ENCODE measurements at regions not wholly inside any gene's neighbourhood (a gene's known extent, or its start where the extent isn't known, plus 50 kb on each side); places are given as distances from the start of the nearest gene placed in this dataset.

DNA sequence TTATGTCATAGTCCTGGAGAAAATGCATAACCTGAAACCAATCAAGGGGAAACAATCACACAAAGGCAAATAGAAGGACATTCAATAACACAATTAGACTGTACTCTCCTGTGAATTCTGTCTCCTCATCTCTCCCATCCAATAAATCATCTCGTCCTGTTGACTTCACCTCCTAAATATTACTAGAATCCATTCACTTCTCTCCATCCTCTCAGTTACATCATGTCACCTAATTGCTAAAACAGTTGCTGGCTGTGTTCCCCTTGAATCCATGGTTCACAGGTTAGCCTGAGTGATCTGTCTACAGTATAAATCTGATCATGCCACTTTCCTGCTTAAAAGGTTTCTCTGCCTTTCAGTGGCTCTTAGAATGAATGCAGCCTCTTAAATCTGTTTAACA lies 220.2 kb downstream of the TGFB2 start:
- no peak overlapping the region for H3K27ac Mint-ChIP-seq (ENCODE audit: unreplicated experiment)
- no peaks in the 10 kb centered on the region for H3K27me3 Mint-ChIP-seq (ENCODE audit: low read depth)
- no peaks in the 10 kb centered on the region for H3K36me3 Mint-ChIP-seq (ENCODE audit: low read depth)
- H3K9me3 Mint-ChIP-seq (ENCODE audit: low read depth) = no peaks in the 10 kb centered on the region
- no peak overlapping the region for H3K4me3 Mint-ChIP-seq (ENCODE audit: unreplicated experiment)
- H3K4me1 Mint-ChIP-seq (ENCODE audit: low read depth) = peaks cover 5% of the 10 kb centered on the region
- TF ChIP-seq CTCF (IDR thresholded peaks at IDR 0.05) = no peak
- DNase-seq (ENCODE audit: low spot score) = no peak

DNA sequence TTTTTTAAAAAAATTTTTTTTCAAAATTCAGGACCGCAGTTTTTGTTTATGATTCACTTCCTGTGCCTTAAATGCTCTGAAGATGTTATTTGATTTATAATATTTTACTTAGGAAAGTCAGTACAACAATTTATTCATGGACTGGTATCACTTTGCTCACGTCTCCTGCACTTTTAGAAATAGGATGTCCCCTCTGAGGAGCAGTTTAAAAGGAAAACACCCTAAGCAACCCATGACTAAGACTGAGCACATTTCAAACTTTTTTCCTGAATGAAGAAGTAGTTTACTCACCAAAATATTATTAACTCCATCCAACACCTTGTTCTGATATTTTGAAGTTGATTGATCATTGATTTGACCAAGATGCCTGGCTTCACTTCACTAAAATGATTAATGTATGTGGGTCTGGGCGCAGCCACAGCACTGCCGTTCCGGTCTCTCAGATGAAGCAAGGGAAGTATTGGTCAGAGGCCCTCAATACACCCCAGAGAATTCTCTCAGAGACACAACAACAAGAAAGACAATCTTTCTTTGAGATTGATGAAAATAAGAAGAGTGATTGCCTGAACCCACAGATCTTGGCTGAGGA lies 223.9 kb downstream of the TGFB2 start:
- H3K27ac Mint-ChIP-seq (ENCODE audit: unreplicated experiment) = no peak overlapping the region

GRCh38 chr1:218570456-218570855 lies 225.3 kb downstream of the TGFB2 start:
- H3K27me3 Mint-ChIP-seq (ENCODE audit: low read depth) = no peaks in the 10 kb centered on the region
- no peak for DNase-seq (ENCODE audit: low spot score)
- no peak for TF ChIP-seq CTCF (IDR thresholded peaks at IDR 0.05)
- no peak overlapping the region for H3K4me3 Mint-ChIP-seq (ENCODE audit: unreplicated experiment)
- H3K9me3 Mint-ChIP-seq (ENCODE audit: low read depth) = peaks cover 5% of the 10 kb centered on the region
- H3K36me3 Mint-ChIP-seq (ENCODE audit: low read depth) = no peaks in the 10 kb centered on the region
- H3K27ac Mint-ChIP-seq (ENCODE audit: unreplicated experiment) = no peak overlapping the region
- peaks cover 11% of the 10 kb centered on the region for H3K4me1 Mint-ChIP-seq (ENCODE audit: low read depth)

More for the DNA sequence above, 223.9 kb downstream of the TGFB2 start:
- Mint-ChIP-seq H3K36me3 (ENCODE audit: low read depth) (no peaks in the 10 kb centered on the region), H3K4me1 (ENCODE audit: low read depth) (peaks cover 11% of the 10 kb centered on the region), H3K27me3 (ENCODE audit: low read depth) (no peaks in the 10 kb centered on the region), H3K4me3 (ENCODE audit: unreplicated experiment) (no peak overlapping the region), H3K9me3 (ENCODE audit: low read depth) (no peaks in the 10 kb centered on the region)
- DNase-seq (ENCODE audit: low spot score) = no peak
- no peak for TF ChIP-seq CTCF (IDR thresholded peaks at IDR 0.05)

- no peak for TF ChIP-seq CTCF (IDR thresholded peaks at IDR 0.05)
- H3K27me3 Mint-ChIP-seq (ENCODE audit: low read depth) = no peaks in the 10 kb centered on the region
These were observed 226.4 kb downstream of the TGFB2 start for GRCh38 chr1:218571491-218571890.

GRCh38 chr1:218572050-218572449 lies 226.9 kb downstream of the TGFB2 start:
- H3K36me3 Mint-ChIP-seq (ENCODE audit: low read depth) = no peaks in the 10 kb centered on the region
- no peak overlapping the region for H3K4me3 Mint-ChIP-seq (ENCODE audit: unreplicated experiment)
- DNase-seq (ENCODE audit: low spot score) = no peak
- no peak overlapping the region for H3K27ac Mint-ChIP-seq (ENCODE audit: unreplicated experiment)
- peaks cover 5% of the 10 kb centered on the region for H3K9me3 Mint-ChIP-seq (ENCODE audit: low read depth)
- peaks cover 11% of the 10 kb centered on the region for H3K4me1 Mint-ChIP-seq (ENCODE audit: low read depth)
- no peaks in the 10 kb centered on the region for H3K27me3 Mint-ChIP-seq (ENCODE audit: low read depth)
- no peak for TF ChIP-seq CTCF (IDR thresholded peaks at IDR 0.05)

More at GRCh38 chr1:218571491-218571890, 226.4 kb downstream of the TGFB2 start:
- Mint-ChIP-seq H3K36me3 (ENCODE audit: low read depth) (no peaks in the 10 kb centered on the region), H3K27ac (ENCODE audit: unreplicated experiment) (no peak overlapping the region), H3K4me3 (ENCODE audit: unreplicated experiment) (no peak overlapping the region), H3K4me1 (ENCODE audit: low read depth) (peaks cover 11% of the 10 kb centered on the region), H3K9me3 (ENCODE audit: low read depth) (peaks cover 5% of the 10 kb centered on the region)
- no peak for DNase-seq (ENCODE audit: low spot score)

Measured in chondrocyte (in vitro differentiated cells).